Naive thymus-derived CD4-positive, alpha-beta T cell (primary cell): ENCODE measurements at regions not wholly inside any gene's neighbourhood (a gene's known extent, or its start where the extent isn't known, plus 50 kb on each side); places are given as distances from the start of the nearest gene placed in this dataset.

Experiments used
- ATAC-seq: fragments of 150-1000 bp; cut with Tn5 transposase; 2 replicates; pipeline ENCODE4 v1.10.0; 2021; ENCODE audit warnings: mild to moderate bottlenecking, moderate library complexity
- CTCF ChIA-PET: fragments of 350-600 bp; sonication (Branson Sonifier 250); formaldehyde crosslinking; loops from one replicate; lab custom pipeline; 2021; ENCODE audit warnings: antibody characterized with exemption; lab: Charles Lee
- POLR2A ChIA-PET: fragments of 350-600 bp; sonication (Branson Sonifier 250); formaldehyde crosslinking; loops from one replicate; lab custom pipeline; 2021; ENCODE audit warnings: antibody characterized with exemption, inconsistent platforms; lab: Charles Lee
- DNase-seq, 9 donors: peaks; one replicate each; pipeline versions ENCODE4 v3.0.0 to v3.0.0-alpha.2; 2020 to 2022; ENCODE audit warnings: mixed read lengths in 1 of 9
- H3K27ac ChIP-seq: one replicate; pipeline ENCODE4 v1.7.0; 2013; ENCODE audit warnings: mild to moderate bottlenecking, low read depth, low read length, moderate library complexity
- H3K27me3 ChIP-seq, 2 donors: one replicate each; pipeline ENCODE4 v1.7.0; 2013; ENCODE audit warnings: low read length in 2 of 2, mild to moderate bottlenecking in 2 of 2, moderate library complexity in 2 of 2; ENCODE audit not compliant: control insufficient read depth in 2 of 2, insufficient read depth in 2 of 2
- H3K36me3 ChIP-seq, 3 experiments: 1 replicate in 2 of 3; 2 replicates in 1 of 3; pipeline ENCODE4 v1.7.0; 2013; ENCODE audit warnings: low read length in 3 of 3, mild to moderate bottlenecking in 3 of 3, moderate library complexity in 1 of 3; ENCODE audit not compliant: insufficient read depth in 3 of 3, control insufficient read depth in 2 of 3
- H3K4me1 ChIP-seq, 2 donors: one replicate each; pipeline ENCODE4 v1.7.0; 2013; ENCODE audit warnings: low read length in 2 of 2, mild to moderate bottlenecking in 2 of 2, moderate library complexity in 1 of 2; ENCODE audit not compliant: control insufficient read depth in 2 of 2, insufficient read depth in 2 of 2
- H3K4me3 ChIP-seq: 2 replicates; pipeline ENCODE4 v1.7.0; 2013; ENCODE audit warnings: mild to moderate bottlenecking, low read length
- H3K9me3 ChIP-seq, 3 experiments: 1 replicate in 2 of 3; 2 replicates in 1 of 3; pipeline ENCODE4 v1.7.0; 2013; ENCODE audit warnings: low read length in 3 of 3; ENCODE audit not compliant: control insufficient read depth in 2 of 3
- H3K27ac Mint-ChIP-seq, 9 donors: one replicate each; pipeline ENCODE4 v1.8.0; 2020 to 2022; ENCODE audit warnings: mixed read lengths in 9 of 9, mild to moderate bottlenecking in 8 of 9, moderate library complexity in 5 of 9, inconsistent platforms in 2 of 9
- H3K27me3 Mint-ChIP-seq, 5 donors: one replicate each; pipeline ENCODE4 v1.8.0; 2021 to 2022; ENCODE audit warnings: mixed read lengths in 5 of 5, mild to moderate bottlenecking in 1 of 5
- H3K36me3 Mint-ChIP-seq, 5 donors: one replicate each; pipeline ENCODE4 v1.8.0; 2020 to 2022; ENCODE audit warnings: mixed read lengths in 5 of 5, mild to moderate bottlenecking in 3 of 5, inconsistent platforms in 1 of 5
- H3K4me1 Mint-ChIP-seq, 7 donors: one replicate each; pipeline ENCODE4 v1.8.0; 2020 to 2022; ENCODE audit warnings: mixed read lengths in 7 of 7, mild to moderate bottlenecking in 3 of 7, inconsistent platforms in 1 of 7
- H3K4me3 Mint-ChIP-seq, 10 donors: one replicate each; pipeline ENCODE4 v1.8.0; 2020 to 2022; ENCODE audit warnings: mild to moderate bottlenecking in 10 of 10, mixed read lengths in 10 of 10, moderate library complexity in 6 of 10, inconsistent platforms in 2 of 10
- H3K9me3 Mint-ChIP-seq, 11 donors: one replicate each; pipeline ENCODE4 v1.8.0; 2020 to 2022; ENCODE audit warnings: mixed read lengths in 11 of 11, mild to moderate bottlenecking in 4 of 11, inconsistent platforms in 1 of 11, moderate library complexity in 1 of 11
- intact Hi-C, 2 donors: fragments of 100-400 bp; cut with micrococcal nuclease; formaldehyde crosslinking; loops; one replicate each; pipeline ENCODE4 v1.15.1; 2023

DNA sequence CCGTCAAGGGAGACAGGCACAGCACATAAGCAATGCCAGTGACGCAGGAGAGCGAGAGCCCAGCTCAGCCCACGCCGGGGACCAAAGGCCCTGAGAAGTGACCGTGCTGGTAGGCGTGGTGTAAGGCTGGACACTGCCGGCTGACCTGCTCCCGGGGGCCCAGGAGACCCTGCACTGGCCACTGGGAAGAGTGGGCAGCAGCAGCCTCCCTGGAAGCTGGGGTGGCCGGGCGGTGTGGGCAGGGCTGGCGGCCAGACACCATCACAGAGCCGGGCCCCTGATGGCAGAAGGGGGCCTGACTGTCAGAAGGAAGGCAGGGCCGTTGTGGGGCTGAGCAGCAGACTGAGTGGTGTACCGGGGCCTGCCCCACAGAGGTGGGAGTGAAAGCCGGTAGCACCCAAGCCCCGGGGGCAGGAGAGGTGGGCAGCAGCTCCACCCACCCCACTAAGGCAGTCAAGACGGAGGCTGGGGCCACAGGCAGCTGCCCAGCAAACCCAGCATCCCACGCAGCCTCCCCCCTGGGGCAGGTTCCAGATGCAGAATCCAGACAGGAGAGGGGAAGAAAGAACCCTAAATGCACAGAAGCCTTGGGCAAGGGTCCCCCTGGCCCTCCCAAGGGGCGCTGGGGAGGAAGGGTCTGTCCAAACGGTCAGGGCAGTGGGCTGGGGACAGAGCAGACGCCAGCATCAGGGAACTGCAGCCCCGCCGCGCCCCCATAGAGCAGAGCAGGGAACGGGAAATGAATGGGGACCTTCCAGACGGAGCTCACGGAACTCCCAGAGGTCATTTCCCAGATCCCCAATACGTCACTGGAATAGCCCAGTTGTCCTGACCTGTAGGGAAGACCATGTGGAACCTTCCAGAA is 205.2 kb downstream of the BRD1 start:
- DNase-seq (no peak), ATAC-seq (no peak)
- H3K9me3 Mint-ChIP-seq: no peaks in the 10 kb centered on the region
- intact Hi-C loops: no loop called here
- Histone ChIP-seq H3K4me1 (no peaks in the 10 kb centered on the region), H3K27ac (no peak overlapping the region), H3K27me3 (no peaks in the 10 kb centered on the region), H3K36me3 (peaks cover 0 to 18% (median 0%) of the 10 kb centered on the region in 3 experiments), H3K4me3 (no peak overlapping the region), H3K9me3 (no peaks in the 10 kb centered on the region)
- peaks cover 0 to 6% (median 0%) of the 10 kb centered on the region in 5 donors for H3K36me3 Mint-ChIP-seq
- peaks cover 0 to 23% (median 13%) of the 10 kb centered on the region in 7 donors for H3K4me1 Mint-ChIP-seq
- POLR2A ChIA-PET: no interaction called here
- no peaks in the 10 kb centered on the region for H3K27me3 Mint-ChIP-seq
- no peak overlapping the region for H3K27ac Mint-ChIP-seq
- H3K4me3 Mint-ChIP-seq: no peak overlapping the region
- CTCF ChIA-PET: no interaction called here

DNA sequence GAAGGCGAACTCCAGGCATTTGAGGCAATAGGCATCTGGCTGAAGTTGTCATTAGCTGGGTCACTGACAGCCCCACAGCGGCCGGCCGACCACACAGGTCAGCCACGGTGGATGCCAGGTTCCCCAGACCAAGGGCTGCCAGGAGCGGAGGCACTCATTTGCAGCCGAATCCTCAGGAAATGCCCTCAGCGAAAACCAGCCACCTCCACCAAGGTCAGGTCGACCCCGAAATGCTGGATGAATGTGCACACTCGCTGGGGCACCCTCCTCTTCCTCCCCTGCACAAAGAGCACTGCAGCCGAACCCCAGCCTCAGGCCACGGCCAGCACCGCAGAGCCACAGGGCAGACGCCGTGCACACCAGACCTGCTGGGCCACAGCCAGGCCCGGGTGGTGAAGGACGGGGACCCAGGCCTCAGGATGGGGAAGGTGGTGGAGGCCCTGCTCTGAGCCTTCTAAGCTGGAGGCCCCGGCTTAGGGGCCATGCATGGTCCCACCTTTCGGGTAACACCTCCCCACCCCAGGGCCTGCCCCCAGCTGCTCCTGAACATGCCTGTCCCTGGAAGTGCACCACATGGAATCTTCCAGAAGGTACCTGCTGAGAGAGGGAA is 206.0 kb downstream of the BRD1 start:
- Mint-ChIP-seq H3K4me3 (no peak overlapping the region), H3K4me1 (peaks cover 0 to 23% (median 13%) of the 10 kb centered on the region in 7 donors), H3K27me3 (no peaks in the 10 kb centered on the region), H3K9me3 (no peaks in the 10 kb centered on the region), H3K36me3 (peaks cover 0 to 6% (median 0%) of the 10 kb centered on the region in 5 donors), H3K27ac (no peak overlapping the region)
- H3K4me1 ChIP-seq: no peaks in the 10 kb centered on the region
- H3K27ac ChIP-seq: no peak overlapping the region
- ATAC-seq: no peak
- H3K4me3 ChIP-seq: no peak overlapping the region
- peaks cover 0 to 22% (median 0%) of the 10 kb centered on the region in 3 experiments for H3K36me3 ChIP-seq
- no peaks in the 10 kb centered on the region for H3K9me3 ChIP-seq
- ChIA-PET POLR2A (no interaction called here), CTCF (interaction anchor here (0.6 kb wide), 1 partner anchor 1488 kb away, joined by 5 read pairs; no protein-coding TSS in a partner anchor)
- intact Hi-C loops: no loop called here
- no peak for DNase-seq
- no peaks in the 10 kb centered on the region for H3K27me3 ChIP-seq

DNA sequence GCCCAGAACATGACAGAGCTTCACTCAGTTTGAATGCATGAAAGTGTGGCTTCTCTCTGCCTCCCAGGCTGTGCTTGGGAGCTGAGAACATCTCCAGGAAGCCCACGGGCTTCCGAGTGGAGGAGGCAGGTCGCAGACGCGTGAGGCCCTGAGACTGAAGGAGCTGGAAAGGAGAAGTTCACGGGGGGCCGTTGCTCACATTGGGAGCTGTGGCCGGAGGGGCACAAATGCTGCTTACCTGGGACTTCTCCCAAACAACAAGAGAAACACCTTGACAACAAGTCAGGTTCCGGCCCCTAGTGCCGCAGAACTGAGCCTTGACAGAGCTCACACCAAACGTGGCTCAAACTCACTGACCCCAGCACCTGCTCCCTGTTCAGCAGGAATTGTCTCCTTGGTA is 207.0 kb downstream of the BRD1 start:
- no peak overlapping the region for H3K27ac ChIP-seq
- ChIA-PET CTCF (no interaction called here), POLR2A (no interaction called here)
- H3K4me1 ChIP-seq: no peaks in the 10 kb centered on the region
- Mint-ChIP-seq H3K36me3 (peaks cover 0 to 6% (median 2%) of the 10 kb centered on the region in 5 donors), H3K27me3 (no peaks in the 10 kb centered on the region), H3K27ac (peak overlapping the region in 2 of 9 donors; percentile 15 to 75), H3K9me3 (no peaks in the 10 kb centered on the region), H3K4me1 (peaks cover 0 to 23% (median 12%) of the 10 kb centered on the region in 7 donors), H3K4me3 (no peak overlapping the region)
- DNase-seq (no peak), ATAC-seq (no peak)
- no peaks in the 10 kb centered on the region for H3K27me3 ChIP-seq
- peaks cover 0 to 22% (median 0%) of the 10 kb centered on the region in 3 experiments for H3K36me3 ChIP-seq
- H3K9me3 ChIP-seq: no peaks in the 10 kb centered on the region
- intact Hi-C loops: no loop called here
- H3K4me3 ChIP-seq: no peak overlapping the region

DNA sequence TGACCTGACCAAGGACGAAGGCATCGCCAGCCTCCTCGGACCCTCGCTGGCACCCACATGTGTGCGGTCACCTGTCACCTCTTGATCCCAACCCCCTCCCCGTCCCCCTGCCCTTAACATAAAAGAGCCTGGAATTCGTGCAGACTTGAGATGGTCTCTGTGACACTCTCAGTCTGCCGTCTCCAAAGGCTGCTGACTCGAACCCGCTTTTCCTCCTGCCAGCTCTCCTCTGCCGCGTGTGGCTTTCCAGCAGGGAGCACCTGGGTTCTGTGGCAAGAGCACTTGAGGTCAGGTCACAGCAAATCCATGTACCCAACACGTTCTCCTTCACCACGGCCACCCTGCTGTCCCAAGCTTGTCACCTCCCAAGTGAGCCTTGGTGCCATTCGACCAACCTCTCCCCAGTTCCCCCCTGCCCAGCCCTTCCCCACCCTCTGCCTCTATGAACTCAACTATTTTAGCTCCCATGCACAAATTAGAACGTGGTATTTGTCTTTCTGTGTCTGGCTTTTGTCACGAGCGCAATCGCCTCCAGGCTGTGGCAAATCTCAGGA is 207.6 kb downstream of the BRD1 start:
- H3K36me3 ChIP-seq: peaks cover 0 to 22% (median 0%) of the 10 kb centered on the region in 3 experiments
- H3K4me1 ChIP-seq: no peaks in the 10 kb centered on the region
- CTCF ChIA-PET: no interaction called here
- ATAC-seq (no peak), DNase-seq (no peak)
- Mint-ChIP-seq H3K4me3 (no peak overlapping the region), H3K4me1 (peaks cover 0 to 17% (median 6%) of the 10 kb centered on the region in 7 donors), H3K27ac (peak overlapping the region in 2 of 9 donors; percentile 15 to 81), H3K27me3 (no peaks in the 10 kb centered on the region), H3K9me3 (no peaks in the 10 kb centered on the region), H3K36me3 (peaks cover 0 to 2% (median 0%) of the 10 kb centered on the region in 5 donors)
- intact Hi-C loops: no loop called here
- POLR2A ChIA-PET: no interaction called here
- no peaks in the 10 kb centered on the region for H3K27me3 ChIP-seq
- H3K4me3 ChIP-seq: no peak overlapping the region
- no peak overlapping the region for H3K27ac ChIP-seq
- H3K9me3 ChIP-seq: no peaks in the 10 kb centered on the region

DNA sequence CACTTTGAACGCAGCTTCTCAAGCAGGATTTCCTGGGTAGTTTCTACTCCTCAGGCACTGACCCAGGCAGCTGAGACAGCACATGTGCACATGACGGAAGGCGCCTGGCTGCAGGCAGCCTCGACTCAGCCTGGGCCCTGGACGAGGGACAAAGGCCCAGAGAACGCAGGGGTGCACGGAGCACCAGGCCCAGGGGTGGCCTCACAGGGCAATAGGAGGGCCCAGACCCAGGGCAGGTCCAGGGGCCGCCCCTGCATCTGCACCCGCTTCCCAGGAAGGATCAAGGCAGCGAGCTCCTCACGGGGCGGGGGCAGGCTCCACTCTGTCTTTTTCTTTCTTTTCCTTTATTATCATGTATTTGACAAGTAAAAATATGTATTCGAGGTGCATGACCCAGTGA is 208.4 kb downstream of the BRD1 start:
- peaks cover 0 to 4% (median under 1%) of the 10 kb centered on the region in 5 donors for H3K36me3 Mint-ChIP-seq
- H3K27me3 Mint-ChIP-seq: no peaks in the 10 kb centered on the region
- Histone ChIP-seq H3K27ac (no peak overlapping the region), H3K9me3 (no peaks in the 10 kb centered on the region), H3K4me1 (no peaks in the 10 kb centered on the region), H3K27me3 (no peaks in the 10 kb centered on the region), H3K4me3 (no peak overlapping the region), H3K36me3 (peaks cover 0 to 22% (median 0%) of the 10 kb centered on the region in 3 experiments)
- POLR2A ChIA-PET: no interaction called here
- H3K9me3 Mint-ChIP-seq: no peaks in the 10 kb centered on the region
- peaks cover 0 to 15% (median 4%) of the 10 kb centered on the region in 7 donors for H3K4me1 Mint-ChIP-seq
- no peak for DNase-seq
- H3K4me3 Mint-ChIP-seq: no peak overlapping the region
- intact Hi-C loops: no loop called here
- ATAC-seq: no peak
- CTCF ChIA-PET: no interaction called here
- H3K27ac Mint-ChIP-seq: no peak overlapping the region

DNA sequence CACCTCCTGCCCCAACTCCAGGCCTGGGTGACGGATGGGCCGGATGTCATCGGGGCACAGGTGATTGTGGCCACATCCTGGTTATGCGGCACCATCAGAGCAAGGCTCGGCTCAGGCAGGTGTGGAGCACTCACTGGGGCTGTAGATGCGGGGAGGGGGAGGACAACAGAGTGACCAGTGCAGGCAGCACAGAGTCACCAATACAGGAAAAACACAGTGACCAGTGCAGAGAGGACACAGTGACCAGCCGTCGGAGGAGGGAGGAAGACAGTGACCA is 209.1 kb downstream of the BRD1 start:
- Mint-ChIP-seq H3K27me3 (no peaks in the 10 kb centered on the region), H3K27ac (no peak overlapping the region), H3K4me1 (peaks cover 0 to 15% (median 4%) of the 10 kb centered on the region in 7 donors), H3K4me3 (no peak overlapping the region), H3K9me3 (peaks cover 0 to under 1% (median 0%) of the 10 kb centered on the region in 11 donors), H3K36me3 (peaks cover 0 to 5% (median 4%) of the 10 kb centered on the region in 5 donors)
- Histone ChIP-seq H3K27me3 (no peaks in the 10 kb centered on the region), H3K4me1 (no peaks in the 10 kb centered on the region), H3K27ac (no peak overlapping the region), H3K36me3 (peaks cover 0 to 23% (median 0%) of the 10 kb centered on the region in 3 experiments), H3K4me3 (no peak overlapping the region), H3K9me3 (peaks cover 0 to 2% (median 0%) of the 10 kb centered on the region in 3 experiments)
- no peak for DNase-seq
- intact Hi-C loops: no loop called here
- ATAC-seq: no peak
- ChIA-PET POLR2A (no interaction called here), CTCF (no interaction called here)
